ENCODE measurements at regions not wholly inside any gene's neighbourhood (a gene's known extent, or its start where the extent isn't known, plus 50 kb on each side); places are given as distances from the start of the nearest gene placed in this dataset.
"Not testable (repeated sequence)": the region's sequence is repeated elsewhere in the genome, so short reads cannot be mapped to it uniquely, and the experiment has no call there.

DNA sequence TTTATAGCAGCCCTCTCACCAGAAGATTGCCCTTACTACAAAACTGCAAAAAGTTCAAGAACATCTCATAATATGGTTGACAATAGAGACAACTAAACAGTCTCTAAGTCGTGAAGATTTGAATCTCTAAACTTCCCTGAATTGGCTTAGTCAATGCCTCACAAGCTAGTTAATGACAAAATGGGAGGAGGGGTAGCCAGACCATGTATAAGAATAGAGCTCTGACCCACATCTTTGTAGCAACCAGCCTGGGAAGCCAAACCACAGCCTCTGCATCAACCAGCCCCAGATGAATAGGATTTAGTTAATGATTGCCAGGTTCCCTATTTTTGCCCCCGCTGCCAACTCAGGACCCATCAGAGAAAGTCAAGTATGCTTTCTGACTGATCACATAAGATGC lies 1265.9 kb upstream of the PCDH10 start:
- H3K36me3 ChIP-seq; H3K4me1 ChIP-seq (replicated peaks); DNase-seq (ENCODE audit: low spot score); H3K4me3 ChIP-seq; H3K27ac ChIP-seq; H3K9me3 ChIP-seq; H3K27me3 ChIP-seq (replicated peaks; ENCODE audit: insufficient read depth); intact Hi-C loops (cut with DNase I): not testable (repeated sequence)
- WGBS, result 43% methylated on average over 2 of the region's 2 CpGs

DNA sequence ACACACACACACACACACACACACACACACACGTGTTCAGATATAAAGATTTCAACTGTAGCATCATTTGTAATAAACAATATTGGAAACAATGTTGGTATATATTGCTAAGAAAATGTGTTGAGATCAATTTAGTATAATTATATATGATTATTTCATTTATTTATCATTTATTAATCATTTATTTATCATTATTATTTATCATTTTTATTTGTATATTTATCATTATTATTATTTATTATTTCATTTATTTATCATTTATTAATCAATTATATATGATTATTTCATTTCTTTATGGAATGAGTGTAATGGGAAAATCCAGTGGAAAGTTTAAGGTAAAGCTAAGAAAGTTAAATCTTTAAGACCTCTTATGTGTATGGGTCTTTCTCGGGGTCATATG lies 1223.4 kb upstream of the PCDH10 start:
- H3K4me1 ChIP-seq (replicated peaks); H3K27me3 ChIP-seq (replicated peaks; ENCODE audit: insufficient read depth); H3K27ac ChIP-seq; H3K4me3 ChIP-seq; H3K36me3 ChIP-seq; H3K9me3 ChIP-seq; DNase-seq (ENCODE audit: low spot score); intact Hi-C loops (cut with DNase I): not testable (repeated sequence)
- WGBS, result 80% methylated on average over 2 of the region's 2 CpGs

DNA sequence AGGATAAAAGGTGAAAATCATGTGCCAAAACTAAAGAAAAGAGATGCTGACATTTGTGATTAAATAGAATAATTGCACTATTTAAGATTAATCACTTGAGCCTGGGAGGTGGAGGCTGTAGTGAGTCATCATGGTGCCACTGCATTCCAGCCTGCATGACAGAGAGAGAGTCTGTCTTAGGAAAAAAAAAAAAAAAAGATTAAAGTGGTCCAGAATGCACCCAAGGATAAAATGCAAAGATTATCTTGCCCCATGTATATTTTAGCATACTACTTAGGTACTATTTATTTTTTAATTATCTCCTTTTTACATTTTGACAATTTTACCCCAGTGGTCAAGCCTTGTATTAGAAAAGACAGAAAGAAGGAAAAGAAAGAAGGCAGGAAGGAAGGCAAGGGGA lies 1181.4 kb upstream of the PCDH10 start:
- not testable (repeated sequence) for H3K36me3 ChIP-seq, H3K4me3 ChIP-seq

DNA sequence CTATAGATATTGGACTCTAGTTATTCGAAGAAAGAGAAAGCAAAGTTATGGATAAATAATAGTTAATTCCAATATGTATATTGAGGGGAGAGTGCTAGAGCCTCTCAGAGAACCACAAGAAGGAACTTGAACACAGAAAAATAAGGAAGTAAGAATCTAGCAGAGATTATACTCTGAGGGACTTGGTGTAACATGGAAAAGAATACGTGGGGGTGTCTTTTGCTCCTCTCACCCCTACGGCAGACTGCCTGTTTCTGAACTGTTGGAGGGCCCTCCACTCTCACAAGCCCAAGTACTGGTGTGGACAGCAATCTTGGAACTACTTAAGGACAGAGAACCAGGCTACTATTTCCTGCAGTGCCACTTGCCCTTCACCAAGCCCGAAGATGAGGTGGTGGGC lies 1174.4 kb upstream of the PCDH10 start:
- TF ChIP-seq POLR2A (IDR thresholded peaks at IDR 0.05) (no peak), POLR2AphosphoS5 (IDR thresholded peaks at IDR 0.05) (no peak)
- TF ChIP-seq, protein P1, sequence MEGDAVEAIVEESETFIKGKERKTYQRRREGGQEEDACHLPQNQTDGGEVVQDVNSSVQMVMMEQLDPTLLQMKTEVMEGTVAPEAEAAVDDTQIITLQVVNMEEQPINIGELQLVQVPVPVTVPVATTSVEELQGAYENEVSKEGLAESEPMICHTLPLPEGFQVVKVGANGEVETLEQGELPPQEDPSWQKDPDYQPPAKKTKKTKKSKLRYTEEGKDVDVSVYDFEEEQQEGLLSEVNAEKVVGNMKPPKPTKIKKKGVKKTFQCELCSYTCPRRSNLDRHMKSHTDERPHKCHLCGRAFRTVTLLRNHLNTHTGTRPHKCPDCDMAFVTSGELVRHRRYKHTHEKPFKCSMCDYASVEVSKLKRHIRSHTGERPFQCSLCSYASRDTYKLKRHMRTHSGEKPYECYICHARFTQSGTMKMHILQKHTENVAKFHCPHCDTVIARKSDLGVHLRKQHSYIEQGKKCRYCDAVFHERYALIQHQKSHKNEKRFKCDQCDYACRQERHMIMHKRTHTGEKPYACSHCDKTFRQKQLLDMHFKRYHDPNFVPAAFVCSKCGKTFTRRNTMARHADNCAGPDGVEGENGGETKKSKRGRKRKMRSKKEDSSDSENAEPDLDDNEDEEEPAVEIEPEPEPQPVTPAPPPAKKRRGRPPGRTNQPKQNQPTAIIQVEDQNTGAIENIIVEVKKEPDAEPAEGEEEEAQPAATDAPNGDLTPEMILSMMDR (IDR thresholded peaks at IDR 0.05), result no peak

More for the DNA sequence above, 1181.4 kb upstream of the PCDH10 start:
- H3K27ac ChIP-seq; DNase-seq (ENCODE audit: low spot score); H3K9me3 ChIP-seq; H3K27me3 ChIP-seq (replicated peaks; ENCODE audit: insufficient read depth); intact Hi-C loops (cut with DNase I); H3K4me1 ChIP-seq (replicated peaks): not testable (repeated sequence)

DNA sequence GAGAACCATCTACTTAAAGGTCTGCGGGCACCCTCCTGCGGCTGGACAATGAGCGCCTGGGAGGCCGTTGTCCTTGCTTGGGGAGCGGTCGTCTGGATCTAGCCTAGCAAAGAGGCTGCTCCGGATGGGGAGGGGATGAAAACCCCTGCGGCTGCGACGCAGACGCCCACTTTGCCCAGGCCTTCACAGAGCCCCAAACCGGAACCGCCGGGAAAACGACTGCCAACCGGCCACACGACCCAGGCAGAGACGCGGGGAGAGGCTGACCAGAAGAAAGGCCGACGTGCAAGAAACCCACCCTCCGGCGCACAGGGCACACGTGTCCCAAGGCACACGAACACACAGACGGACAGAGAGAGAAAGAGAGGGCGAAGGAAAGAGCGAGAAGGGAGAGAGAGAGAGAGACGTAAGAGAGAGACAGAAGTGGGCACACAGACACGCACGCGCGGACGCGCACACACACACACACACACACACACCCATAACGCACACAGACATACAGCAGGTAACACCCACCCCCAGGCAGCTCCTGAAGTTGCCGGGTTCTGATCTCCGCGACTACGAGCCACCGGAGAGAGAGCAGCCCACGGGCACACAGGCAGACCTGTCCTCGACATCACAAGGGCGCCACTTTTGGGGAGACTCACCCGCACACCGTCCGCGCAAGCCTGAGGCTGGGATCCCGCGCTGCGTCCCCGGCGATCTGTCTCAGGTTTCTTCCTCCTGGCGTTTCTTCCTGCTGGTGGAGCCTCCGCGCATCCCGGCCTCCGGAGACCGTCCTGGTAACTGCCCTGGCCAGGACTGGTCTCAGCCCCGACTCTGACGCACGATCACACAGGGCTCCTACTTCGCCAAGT lies 1173.6 kb upstream of the PCDH10 start:
- intact Hi-C loops (cut with DNase I); DNase-seq (ENCODE audit: low spot score); H3K27me3 ChIP-seq (replicated peaks; ENCODE audit: insufficient read depth); H3K9me3 ChIP-seq; H3K4me1 ChIP-seq (replicated peaks); H3K36me3 ChIP-seq; H3K4me3 ChIP-seq; H3K27ac ChIP-seq: not testable (repeated sequence)
- WGBS, result 84% methylated on average over 63 of the region's 63 CpGs

More for the DNA sequence above, 1174.4 kb upstream of the PCDH10 start:
- Histone ChIP-seq H3K27me3 (replicated peaks; ENCODE audit: insufficient read depth) (no peaks in the 10 kb centered on the region), H3K27ac (no peak overlapping the region), H3K9me3 (no peaks in the 10 kb centered on the region), H3K4me3 (no peak overlapping the region), H3K36me3 (no peaks in the 10 kb centered on the region), H3K4me1 (replicated peaks) (no peaks in the 10 kb centered on the region)
- intact Hi-C loops (cut with DNase I), result no loop called here
- 75% methylated on average over 4 of the region's 4 CpGs for WGBS
- no peak for DNase-seq (ENCODE audit: low spot score)

DNA sequence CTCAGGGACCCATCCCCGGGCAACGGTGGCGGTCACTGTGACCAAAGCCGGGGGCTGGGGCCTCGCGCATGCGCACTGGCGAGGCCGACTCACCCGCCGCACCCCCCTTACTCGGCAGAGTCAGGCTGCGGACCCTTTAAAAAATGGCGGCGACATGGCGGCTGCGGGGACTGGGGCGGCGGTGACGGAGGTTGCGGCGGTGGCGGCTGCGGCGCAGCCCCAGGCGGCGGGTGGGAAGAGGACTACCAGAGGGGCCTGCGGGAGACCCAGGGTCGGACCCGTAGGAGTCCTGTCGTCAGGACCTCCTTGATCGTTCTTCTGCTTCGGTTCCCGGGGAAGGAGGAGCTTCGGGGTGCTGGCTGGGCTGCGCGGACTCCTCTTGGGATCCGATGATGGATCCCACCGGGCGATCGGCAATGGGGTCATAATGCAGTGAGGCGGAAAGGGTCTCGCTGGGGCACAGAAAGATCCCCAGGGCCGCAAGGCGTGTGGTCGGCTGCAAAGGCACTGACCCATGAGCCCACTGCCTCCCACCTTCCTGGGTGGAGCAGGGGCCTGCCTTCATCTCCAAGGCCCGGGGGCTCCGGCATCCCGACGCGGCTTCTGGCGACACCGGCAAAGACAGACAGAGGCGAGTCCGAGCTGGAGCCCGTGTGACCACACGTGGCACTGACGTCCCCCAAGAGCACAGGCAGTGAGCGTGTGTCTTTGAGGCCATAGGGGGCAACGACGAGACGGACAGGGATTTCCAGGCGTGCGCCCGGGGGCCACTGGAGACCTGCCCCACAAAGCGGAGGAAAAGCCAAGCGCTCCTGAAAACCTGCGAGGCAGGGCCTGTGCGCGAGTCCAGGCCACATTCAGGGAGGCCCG lies 1172.7 kb upstream of the PCDH10 start:
- H3K4me3 ChIP-seq; H3K9me3 ChIP-seq; H3K36me3 ChIP-seq; H3K27me3 ChIP-seq (replicated peaks; ENCODE audit: insufficient read depth); intact Hi-C loops (cut with DNase I); DNase-seq (ENCODE audit: low spot score); H3K4me1 ChIP-seq (replicated peaks); H3K27ac ChIP-seq: not testable (repeated sequence)
- 91% methylated on average over 42 of the region's 71 CpGs for WGBS

DNA sequence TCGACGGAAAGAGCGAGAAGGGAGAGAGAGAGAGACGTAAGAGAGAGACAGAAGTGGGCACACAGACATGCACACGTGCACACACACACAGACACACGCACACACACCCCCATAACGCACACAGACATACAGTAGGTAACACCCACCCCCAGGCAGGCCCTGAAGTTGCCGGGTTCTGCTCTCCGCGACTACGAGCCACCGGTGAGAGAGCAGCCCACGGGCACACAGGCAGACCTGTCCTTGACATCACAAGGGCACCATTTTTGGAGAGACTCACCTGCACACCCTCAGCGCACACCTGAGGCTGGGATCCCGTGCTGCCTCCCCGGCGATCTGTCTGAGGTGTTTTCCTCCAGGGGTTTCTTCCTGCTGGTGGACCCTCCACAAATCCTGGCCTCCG lies 1171.0 kb upstream of the PCDH10 start:
- DNase-seq (ENCODE audit: low spot score), result no peak
- no peaks in the 10 kb centered on the region for H3K4me1 ChIP-seq (replicated peaks)
- H3K27me3 ChIP-seq (replicated peaks; ENCODE audit: insufficient read depth), result no peaks in the 10 kb centered on the region
- 95% methylated on average over 18 of the region's 18 CpGs for WGBS
- no peak overlapping the region for H3K27ac ChIP-seq
- H3K4me3 ChIP-seq, result no peak overlapping the region
- no peak for TF ChIP-seq POLR2AphosphoS5 (IDR thresholded peaks at IDR 0.05)
- TF ChIP-seq, protein P1 (IDR thresholded peaks at IDR 0.05), result no peak
- no peak for TF ChIP-seq POLR2A (IDR thresholded peaks at IDR 0.05)
- intact Hi-C loops (cut with DNase I), result no loop called here
- H3K9me3 ChIP-seq, result no peaks in the 10 kb centered on the region
- H3K36me3 ChIP-seq, result no peaks in the 10 kb centered on the region

All from prostate gland (tissue), 2 donors.